Muscle of back (tissue), 3 donors: ENCODE measurements at regions not wholly inside any gene's neighbourhood (a gene's known extent, or its start where the extent isn't known, plus 50 kb on each side); places are given as distances from the start of the nearest gene placed in this dataset.
"Not testable (repeated sequence)": the region's sequence is repeated elsewhere in the genome, so short reads cannot be mapped to it uniquely, and the experiment has no call there.

Experiments used
- DNase-seq, 3 donors: peaks; one replicate each; pipeline versions ENCODE4 v3.0.0 to v3.0.0-alpha.2; 2013

DNA sequence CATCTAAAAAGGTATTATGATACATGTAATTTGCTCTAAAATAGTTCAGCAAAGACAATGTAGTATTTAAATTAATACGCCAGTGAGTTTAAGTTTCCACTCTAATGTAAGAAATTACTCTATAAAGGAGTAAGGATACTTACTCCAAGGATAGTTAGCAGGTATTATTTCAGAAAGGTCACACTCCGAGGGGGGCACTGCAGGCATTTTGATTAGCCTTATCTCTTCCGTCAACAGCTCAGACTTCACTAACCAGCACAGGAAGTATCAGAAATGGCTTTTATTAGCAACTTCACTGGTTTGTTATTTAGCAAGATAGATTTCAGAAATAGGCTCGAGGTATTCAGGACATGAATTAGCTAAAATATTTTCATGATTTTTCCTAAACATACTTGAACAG is 127.0 kb downstream of the COX18 start:
- DNase-seq = no peak

DNA sequence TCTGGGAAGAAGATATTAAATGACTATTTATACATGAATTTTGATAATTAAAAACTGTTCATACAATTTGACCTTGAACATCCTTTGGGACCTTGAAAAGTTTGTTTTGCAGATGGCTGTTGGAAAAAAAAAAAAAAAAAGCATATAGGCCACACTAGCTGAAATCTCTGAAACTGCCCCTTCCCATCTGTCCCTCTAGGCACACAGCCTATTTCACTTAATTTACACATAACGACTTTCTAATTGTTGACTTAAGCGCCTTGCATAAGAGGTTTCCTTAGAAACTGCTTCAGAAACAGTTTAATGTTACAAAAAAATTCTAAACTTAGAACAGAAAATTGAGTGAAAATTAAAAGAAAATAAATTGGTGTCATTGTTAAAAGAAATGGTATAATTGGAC is 131.0 kb downstream of the COX18 start:
- no peak for DNase-seq

DNA sequence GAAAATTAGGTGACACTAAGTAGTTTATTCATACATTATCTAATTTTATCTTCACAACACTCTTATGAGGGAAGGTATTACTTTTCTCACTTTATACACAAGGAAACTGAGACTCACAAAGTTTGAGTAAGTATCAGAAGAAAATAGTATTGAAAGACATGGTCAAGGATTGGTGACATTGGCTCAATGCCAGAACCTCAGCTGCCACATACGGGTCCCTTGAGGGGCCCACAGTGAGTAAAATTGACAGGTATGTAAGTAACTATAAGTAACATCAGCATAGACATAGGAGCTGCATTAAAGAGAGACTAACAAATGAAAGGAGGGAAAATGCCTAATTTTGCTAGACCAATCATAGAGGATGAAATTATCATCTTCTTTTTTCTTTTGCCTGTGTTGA is 134.1 kb downstream of the COX18 start:
- no peak for DNase-seq

DNA sequence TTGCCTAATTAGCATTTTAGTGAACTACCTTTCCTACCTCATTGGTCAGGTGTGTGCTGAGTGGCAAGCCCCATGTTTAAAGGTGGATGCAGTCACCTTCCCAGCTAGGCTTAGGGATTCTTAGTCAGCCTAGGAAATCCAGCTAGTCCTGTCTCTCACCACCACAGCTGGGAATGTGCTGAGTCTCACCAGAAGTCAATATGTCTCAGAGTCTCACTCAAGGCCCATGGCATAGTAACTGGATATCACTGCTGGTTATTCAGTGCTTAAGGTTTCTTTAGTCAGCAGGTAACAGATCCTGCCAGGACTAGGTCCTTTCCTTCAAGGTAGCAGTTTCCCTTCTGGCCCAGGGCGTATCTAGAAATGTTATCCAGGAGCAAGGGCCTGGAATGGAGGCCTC is 136.5 kb downstream of the COX18 start:
- no peak for DNase-seq

DNA sequence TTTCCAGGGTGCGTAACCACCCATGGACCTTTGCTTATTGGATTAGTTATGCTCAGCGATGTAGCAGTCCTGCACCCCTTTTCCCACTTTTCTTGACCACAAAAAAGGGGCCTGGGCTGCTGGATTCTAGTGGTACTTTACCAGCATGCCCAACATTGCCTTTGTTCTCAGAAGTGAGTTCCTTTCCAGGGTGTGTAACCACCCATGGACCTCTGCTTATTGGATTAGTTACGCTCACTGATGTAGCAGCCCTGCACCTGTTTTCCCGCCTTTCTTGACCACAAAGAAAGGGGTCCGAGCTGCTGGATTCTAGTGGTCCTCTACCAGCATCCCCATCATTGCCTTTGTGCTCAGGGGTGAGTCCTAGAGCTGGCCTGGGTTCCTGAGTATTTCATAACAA is 138.2 kb downstream of the COX18 start:
- no peak for DNase-seq

DNA sequence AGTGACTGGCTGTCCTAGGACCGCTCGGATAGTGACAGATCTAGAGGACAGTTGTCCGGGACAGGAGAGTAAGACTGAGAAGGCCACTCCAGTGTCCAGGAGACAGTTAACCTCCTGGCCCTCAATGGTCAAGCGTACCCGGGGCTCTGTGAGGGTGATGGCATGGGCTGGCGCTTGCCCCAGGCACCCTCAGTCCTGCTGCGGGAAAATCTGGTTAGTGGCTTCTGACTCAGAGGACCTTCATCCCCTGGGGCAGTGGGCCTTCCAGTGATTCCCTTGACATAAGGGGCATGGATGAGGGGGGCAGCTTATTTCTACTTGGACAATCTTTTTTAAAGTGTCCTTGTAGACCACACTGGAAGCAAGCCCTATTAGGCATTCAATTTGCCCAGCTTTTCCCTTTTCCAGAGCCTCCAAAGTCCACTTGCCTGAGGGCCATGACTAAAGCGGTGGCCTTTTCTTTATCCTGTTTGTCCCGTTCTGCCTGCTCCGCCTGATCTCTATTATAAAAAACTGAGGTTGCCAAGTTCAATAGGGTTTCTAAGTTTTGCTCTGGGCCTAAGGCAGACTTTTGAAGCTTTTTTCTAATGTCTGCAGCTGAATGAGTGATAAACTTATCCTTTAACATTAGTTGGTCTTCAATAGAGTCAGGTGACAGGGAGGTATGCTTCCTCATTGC is 139.8 kb downstream of the COX18 start:
- not testable (repeated sequence) for DNase-seq

DNA sequence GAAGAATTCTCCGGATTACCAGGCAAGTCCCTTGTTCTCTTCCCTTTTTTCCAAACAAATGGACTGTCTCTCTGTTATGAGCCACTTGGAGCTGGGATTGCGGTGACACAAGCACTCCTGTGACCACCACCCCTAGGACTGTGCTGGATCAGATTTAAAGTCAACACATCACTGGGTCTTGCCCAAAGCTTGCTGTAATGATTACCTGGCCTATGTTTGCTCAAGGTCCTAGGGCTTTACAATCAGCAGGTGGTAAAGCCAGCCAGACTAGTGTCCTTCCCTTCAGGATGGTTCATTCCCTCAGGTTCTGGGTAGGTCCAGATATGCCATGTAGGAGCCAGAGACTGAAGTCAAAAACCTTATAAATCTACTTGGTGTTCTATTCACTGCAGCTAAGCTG is 144.7 kb downstream of the COX18 start:
- DNase-seq = no peak

DNA sequence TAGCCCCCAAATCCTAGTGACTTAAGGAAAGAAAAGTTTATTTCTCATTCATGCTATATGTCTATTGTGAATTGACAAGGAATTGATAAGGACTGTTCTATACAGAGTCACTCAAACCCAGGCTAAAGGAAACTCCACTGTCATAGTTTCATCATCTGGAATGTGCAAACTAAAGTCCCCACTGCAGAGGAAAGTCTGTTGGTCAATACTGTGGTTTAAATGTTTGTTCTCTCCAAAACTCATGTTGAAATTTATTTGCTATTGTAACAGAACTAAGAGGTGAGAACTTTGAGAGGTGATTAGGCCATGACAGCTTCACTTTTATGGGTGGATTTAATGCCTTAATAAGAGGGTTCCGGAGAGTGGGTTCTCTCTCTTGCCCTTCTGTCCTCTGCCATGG is 149.6 kb downstream of the COX18 start:
- DNase-seq = no peak

DNA sequence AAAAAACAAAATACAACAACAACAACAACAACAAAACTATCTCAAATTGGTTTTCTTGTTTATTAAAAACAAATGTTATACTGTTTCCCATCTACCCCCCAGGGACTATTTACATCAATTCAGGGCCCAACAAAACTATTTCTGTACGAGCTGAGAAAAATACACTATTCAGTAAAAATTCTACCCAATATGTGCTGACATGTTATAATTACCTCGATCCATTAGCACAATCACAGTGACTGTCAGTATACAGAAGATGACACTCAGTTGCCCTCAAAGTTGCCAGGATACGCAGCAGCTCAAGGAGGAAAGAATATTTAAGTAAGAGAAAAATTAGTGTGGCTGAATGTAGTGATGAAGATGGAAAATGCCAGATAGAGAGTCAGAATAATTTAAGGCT is 150.1 kb downstream of the COX18 start:
- no peak for DNase-seq

DNA sequence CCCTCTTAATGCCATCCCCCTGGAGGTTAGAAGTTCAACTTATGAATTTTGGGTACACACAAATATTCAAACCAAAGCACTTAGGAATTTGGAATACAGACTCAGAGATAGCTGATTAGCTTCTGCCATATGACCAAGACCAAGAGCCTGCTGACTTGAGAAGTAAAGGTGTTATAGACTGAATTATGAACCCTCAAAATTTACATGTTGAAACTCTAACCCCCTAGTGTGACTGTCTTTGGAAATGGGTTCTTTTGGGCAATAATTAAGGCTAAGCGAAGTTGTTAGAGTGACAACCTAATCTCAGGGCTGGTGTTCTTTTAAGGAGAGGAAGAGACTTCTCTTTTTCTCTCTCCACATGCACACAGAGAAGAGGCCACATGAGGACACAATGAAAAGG is 151.2 kb downstream of the COX18 start:
- no peak for DNase-seq

DNA sequence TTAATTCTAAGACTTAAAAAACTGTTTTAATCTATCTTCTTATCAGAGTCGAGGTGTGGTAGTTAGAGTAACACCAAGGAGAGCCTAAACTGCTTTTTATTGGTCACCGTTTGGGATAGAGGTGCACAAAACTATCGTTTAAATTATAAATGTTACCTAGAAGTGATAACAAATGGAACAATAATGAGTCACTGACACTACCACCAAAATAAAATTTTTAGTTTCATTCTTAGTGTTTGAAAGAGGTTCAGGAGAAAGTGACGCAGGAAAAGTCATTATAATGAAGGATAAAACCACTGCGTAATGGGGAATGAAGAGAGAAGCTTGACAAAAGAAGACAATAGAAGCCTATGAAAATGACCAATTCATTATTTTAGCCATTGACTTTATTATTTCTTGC is 158.2 kb downstream of the COX18 start:
- no peak for DNase-seq

DNA sequence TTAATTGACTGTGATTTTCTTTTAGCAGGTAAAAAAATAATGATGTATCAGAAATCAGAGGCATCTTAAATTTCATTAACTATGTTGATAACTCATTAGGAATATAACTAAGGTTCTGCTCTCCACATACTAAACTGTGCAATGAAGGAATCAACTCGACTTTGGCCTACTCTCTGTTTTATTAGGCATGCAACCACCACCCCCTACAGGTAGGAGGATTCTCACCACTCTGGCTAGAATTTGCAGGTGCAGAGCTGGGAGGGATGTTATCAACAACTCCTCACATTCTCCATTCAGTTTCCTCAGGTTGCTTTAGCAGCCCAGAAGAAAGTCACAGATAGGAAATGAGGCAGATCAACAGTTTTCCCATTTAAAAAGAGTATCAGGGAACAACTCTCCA is 160.1 kb downstream of the COX18 start:
- DNase-seq = no peak

DNA sequence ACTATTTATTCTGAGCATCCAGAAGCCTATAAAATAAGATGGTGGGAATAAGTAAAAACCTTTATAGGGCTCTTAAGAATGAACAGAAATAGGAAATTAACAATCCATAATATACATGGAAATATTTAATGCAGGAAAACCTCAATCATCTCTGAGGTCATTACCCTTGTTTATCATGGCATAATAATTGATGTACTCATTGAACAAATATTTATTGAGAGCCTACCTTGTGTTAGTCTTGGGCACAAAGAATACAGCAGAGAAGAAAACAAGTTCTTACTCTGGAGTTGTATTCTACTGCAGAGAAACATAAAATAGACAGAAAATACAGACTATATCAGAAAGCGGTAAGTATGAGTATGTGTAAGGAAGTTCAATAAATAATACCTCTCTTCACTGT is 167.2 kb downstream of the COX18 start:
- no peak for DNase-seq

DNA sequence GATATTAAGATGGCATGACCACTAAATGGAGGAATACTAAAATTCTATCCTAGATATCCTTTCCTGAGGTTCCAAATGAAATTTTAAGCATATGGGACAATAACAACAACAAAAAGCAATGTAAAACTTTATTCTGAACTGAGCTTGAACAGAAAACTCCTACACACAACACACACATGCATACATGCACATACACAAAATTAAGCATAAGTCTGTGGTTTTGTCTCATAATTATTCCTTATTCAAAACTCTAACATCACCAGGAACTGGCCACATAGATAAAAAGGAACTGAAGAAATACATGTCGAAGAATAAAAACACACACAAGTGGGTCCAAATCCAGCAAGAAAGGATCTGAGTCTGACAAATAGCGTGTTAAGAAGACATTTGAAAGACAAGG is 168.0 kb downstream of the COX18 start:
- DNase-seq = no peak

DNA sequence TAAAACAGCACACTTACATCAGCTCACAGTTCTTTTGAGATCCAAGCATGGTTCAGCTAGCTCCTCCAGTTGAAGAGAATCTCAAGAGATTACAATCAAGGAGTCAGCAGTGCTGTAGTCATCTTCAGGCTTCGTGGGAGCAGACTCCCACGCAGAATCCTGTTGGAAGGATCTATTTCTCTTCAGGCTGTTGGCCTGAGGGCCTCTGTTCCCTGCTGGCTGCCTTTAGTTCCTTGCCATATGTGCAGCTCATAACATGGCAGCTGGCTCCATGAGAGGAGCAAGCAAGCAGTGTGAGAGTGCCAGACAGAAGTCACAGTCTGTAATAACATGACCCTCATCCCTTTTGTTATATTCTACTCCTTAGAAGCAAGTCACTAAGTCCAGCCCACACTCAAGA is 168.6 kb downstream of the COX18 start:
- no peak for DNase-seq

DNA sequence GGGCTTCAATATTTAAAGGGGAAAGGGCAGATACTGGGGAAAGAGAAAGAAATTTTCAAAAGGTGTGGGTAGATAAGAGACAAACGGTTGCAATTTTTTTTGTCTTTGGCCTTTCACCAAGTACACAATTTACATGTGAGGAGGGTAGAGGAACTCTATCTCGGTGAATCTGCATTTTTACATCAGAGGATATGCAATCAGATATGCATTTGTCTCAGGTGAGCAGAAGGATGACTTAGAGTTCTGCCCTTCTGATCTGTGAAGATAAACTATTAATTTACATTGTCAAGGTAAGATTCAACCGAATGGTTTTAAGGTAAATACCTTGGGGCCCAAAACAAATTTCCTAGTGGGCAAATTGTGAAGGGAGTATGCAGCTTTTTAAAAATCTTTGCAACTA is 169.9 kb downstream of the COX18 start:
- DNase-seq = no peak

DNA sequence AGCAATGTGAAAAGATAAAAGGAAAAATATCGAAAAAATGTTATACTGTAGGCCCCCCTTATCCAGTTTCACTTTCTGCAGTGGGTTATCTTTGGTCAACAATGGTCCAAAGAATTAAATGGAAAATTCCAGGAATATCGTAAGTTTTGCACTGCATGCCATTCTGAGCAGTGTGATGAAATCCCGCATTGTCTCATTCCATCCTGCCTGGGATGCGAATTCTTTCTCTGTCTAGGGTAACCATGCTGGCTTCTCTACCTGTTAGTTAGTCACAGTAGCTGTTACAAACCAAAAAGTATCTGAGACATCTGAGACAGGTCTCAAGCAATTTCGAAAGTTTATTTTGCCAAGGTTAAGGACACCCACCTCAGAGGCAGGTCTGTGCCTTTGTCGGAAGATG is 170.3 kb downstream of the COX18 start:
- no peak for DNase-seq

DNA sequence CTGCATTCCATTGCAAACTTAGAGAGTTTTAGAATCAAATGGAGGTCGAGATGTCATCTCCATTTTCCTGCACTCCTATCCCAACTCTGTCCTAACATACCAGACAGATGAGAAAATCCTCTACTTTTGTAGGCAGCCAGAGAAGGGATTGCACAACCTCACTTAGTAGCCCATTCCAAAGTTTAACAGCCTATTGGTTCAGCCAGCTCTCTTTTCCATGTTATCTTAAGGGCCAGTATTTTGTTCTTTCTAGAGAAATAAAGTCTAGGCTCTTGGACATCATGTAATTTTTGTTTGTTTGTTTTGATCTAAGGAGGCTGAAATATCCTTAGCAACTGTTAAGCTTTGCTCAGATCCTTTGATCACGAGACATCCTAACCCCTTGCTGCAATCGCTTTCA is 173.0 kb downstream of the COX18 start:
- DNase-seq = peak; percentile 39 to 68 (median 67)

DNA sequence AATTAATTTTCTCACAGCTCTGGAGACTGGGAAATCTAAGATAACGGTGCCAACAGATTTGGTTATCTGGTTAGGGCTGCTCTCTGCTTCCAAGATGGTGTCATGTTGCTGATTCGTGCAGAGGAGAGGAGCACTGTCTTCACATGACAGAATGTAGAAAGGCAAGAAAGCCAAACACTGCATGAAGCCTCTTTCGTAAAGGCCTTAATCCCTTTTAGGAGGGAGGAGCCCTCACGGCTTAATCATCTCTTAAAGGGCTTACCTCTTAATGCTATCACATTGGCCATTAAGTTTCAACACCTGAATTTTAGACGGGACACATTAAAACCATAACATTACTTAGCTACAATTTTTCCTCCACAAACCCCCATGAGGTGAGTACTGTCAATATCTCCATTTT is 174.1 kb downstream of the COX18 start:
- DNase-seq = no peak

DNA sequence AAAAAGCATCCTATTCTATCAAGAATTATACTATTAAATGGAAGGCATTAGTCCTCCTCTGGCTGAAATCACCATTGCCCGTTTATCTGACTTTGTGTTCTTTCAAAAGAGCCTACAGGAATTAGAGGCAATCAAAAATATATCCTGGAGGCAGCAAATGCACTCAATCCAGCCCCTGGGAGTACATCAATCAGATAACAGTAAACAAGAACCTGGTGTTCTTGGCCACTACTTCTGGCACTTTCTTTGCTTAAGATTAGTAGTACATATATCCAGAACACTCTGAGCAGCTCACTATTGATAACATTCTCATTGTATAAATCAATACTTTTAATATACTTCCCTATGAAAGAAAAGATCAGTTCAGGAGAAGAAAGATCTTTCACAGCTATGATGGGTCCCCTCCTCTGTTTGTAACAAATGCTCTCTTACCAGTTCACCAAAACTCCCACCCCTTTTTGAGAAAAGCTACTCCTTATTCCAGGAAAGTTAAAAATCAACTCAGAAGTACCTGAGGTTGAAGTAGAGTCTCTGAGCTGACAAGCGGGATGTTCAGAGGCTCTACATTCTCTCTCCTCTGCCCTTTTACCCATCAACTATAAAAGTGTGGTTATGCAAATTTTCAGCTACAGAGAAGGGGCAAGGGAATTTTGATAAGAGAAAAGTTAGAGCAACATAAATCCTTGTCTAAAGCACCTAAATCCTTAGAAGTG is 176.0 kb downstream of the COX18 start:
- DNase-seq = peak in 1 of 3 donors; percentile 46

DNA sequence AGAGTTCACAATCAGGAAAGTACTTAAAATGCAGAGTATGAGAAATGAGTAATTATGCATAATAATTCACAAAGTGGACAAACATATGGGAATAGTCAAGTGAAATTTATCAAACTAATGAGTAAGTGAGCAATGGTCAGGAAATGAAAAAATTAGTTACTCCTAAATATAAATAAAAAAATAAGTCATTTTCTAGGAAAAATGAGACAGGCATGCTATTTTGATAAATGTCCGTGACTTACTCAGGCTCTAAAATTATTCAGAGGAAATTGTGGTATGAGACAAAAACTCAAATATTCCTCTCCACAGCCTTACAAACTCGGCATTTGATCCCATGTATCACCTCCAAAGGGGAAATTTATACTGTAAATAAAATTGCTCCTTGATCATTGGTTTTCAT is 181.2 kb downstream of the COX18 start:
- no peak for DNase-seq

DNA sequence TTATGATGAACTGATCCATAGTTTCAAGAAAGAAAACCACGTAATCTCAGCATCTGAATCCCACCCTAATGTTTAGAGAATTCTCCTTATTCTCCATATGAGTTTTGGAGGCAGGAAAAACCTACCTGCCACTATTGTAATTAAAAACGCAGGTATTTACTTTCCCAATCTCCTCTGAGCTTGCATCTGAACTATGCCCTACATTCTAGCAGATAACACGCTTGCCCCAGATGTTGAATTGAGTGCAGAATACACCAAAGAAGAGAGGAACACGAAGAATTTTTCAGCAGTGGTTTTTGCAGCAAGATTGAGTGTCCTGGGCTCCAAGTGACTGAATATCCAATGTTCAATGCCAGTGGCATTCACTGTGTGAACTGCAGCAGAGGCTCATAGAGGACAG is 182.4 kb downstream of the COX18 start:
- DNase-seq = no peak

DNA sequence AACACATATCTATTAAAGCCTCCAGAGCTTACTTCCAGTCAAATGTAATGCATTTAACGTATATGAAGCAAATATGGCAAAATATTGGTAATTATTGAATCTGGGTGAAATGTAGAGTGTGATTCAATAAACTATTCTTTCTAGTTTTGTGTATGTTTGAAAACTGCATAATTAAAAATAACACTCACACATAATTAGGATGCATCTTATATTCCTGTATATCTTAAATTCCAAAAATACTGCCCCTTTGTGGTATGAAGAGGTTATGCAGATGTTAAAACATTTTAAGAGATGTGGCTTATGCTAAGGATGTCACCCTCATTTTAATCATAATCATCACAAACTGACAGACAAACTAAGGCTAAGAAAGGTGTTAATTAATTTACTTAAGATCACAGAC is 182.9 kb downstream of the COX18 start:
- no peak for DNase-seq

DNA sequence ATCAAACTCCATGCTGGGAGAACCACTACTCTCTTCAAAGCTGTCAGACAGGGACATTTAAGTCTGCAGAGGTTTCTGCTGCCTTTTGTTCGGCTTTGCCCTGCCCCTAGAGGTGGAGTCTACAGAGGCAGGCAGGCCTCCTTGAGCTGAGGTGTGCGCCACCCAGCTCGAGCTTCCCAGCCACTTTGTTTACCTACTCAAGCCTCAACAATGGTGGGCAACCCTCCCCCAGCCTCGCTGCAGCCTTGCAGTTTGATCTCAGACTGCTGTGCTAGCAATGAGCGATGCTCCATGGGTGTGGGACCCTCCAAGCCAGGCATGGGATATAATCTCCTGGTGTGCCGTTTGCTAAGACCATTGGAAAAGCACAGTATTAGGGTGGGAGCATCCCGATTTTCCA is 185.3 kb downstream of the COX18 start:
- DNase-seq = not testable (repeated sequence)
